ENCODE measurements at regions not wholly inside any gene's neighbourhood (a gene's known extent, or its start where the extent isn't known, plus 50 kb on each side); places are given as distances from the start of the nearest gene placed in this dataset.
"Not testable (repeated sequence)": the region's sequence is repeated elsewhere in the genome, so short reads cannot be mapped to it uniquely, and the experiment has no call there.

DNA sequence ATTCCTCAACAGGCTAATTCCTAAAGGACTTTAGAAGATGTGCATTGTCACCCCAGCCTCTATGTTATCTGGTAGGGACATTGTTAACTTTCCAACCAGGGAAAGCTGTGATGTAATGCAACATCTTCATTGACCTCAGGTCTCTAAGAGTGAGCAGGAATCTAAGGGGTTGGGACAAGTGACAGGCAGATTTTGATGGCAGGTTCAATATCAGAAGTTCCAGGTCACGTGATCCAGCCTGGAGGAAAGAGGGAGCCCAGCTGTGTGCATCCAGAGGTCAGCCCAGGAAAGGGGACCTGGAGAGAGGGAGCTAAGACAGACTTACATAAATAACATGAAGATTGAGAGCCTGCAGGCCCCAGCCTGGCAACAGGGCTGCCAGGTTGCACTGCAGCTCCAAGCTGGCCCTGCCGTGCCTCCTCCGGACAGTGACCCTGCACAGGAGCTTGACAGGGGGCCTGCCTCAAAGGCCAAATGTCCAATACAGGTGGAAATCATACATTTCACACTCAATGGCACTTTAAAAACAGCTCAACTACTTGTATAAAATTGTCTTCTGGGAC lies 262.2 kb upstream of the MGAT5 start:
- TF ChIP-seq, protein P1, sequence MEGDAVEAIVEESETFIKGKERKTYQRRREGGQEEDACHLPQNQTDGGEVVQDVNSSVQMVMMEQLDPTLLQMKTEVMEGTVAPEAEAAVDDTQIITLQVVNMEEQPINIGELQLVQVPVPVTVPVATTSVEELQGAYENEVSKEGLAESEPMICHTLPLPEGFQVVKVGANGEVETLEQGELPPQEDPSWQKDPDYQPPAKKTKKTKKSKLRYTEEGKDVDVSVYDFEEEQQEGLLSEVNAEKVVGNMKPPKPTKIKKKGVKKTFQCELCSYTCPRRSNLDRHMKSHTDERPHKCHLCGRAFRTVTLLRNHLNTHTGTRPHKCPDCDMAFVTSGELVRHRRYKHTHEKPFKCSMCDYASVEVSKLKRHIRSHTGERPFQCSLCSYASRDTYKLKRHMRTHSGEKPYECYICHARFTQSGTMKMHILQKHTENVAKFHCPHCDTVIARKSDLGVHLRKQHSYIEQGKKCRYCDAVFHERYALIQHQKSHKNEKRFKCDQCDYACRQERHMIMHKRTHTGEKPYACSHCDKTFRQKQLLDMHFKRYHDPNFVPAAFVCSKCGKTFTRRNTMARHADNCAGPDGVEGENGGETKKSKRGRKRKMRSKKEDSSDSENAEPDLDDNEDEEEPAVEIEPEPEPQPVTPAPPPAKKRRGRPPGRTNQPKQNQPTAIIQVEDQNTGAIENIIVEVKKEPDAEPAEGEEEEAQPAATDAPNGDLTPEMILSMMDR (IDR thresholded peaks at IDR 0.05; ENCODE audit: low read depth, low read length) = no peak
- no peak overlapping the region for H3K4me3 ChIP-seq (ENCODE audit: low read depth, low read length)

DNA sequence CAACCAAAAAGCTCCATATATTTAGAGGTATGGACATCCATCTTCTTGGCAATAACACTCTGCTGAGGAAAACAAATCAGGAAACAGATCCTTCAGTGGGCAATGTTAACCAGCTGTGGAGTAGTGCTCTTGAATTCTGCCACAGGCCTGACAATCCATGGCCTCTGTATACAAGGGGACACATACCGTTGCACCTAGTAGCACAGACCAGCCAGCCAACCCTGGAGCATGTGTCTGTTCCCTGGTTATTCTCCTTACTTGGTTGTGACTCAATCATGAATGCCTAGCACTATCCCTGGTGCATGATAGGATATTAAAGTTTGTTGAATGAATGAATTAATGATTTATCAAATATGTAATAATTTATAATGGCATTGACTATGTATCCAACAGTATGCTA lies 261.4 kb upstream of the MGAT5 start:
- H3K4me3 ChIP-seq (ENCODE audit: low read depth, low read length) = no peak overlapping the region
- TF ChIP-seq, protein P1 (IDR thresholded peaks at IDR 0.05; ENCODE audit: low read depth, low read length) = no peak

- H3K4me3 ChIP-seq (ENCODE audit: low read depth, low read length) = no peak overlapping the region
- TF ChIP-seq, protein P1 (IDR thresholded peaks at IDR 0.05; ENCODE audit: low read depth, low read length) = no peak
Measured at GRCh38 chr2:133993160-133993559, 260.7 kb upstream of the MGAT5 start.

DNA sequence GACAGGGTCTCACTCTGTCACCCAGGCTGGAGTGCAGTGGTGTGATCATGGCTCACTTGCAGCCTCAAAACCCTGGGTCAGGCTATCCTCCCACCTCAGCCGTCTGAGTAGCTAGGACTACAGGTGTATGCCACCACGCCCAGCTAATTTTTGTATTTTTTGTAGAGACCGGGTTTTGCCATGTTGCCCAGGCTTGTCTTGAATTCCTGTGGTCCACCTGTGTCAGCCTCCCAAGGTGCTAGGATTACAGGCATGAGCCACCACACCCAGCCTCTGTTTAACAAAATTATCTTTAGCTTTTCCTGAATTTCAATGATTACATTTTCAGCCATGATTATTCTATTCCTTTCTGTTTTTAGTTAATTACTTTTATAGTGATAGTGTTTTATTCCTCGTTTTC lies 255.1 kb upstream of the MGAT5 start:
- H3K4me3 ChIP-seq (ENCODE audit: low read depth, low read length) = not testable (repeated sequence)

GRCh38 chr2:134002391-134002790 lies 251.5 kb upstream of the MGAT5 start:
- TF ChIP-seq, protein P1 (IDR thresholded peaks at IDR 0.05; ENCODE audit: low read depth, low read length) = no peak

GRCh38 chr2:134002921-134003320 lies 251.0 kb upstream of the MGAT5 start:
- TF ChIP-seq, protein P1 (IDR thresholded peaks at IDR 0.05; ENCODE audit: low read depth, low read length) = no peak

More at GRCh38 chr2:134002391-134002790, 251.5 kb upstream of the MGAT5 start:
- H3K4me3 ChIP-seq (ENCODE audit: low read depth, low read length) = no peak overlapping the region

DNA sequence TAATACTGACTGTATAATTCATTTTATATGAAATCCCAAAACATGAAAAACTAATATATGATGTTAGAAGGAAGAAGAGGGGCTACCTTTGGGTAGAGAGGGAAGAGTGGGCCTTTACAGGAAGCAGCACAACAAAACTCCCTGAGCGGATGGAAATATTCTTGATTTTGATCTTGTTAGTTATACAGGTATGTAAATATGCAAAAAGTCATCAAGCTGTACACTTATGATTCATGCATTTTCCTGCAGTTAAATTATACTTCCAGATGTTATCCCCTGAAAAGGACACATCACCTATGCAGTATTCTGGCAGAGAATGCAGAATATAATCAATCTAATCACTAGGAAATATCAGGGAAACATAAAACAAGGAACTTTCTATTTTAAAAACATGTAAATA lies 249.4 kb upstream of the MGAT5 start:
- TF ChIP-seq, protein P1 (IDR thresholded peaks at IDR 0.05; ENCODE audit: low read depth, low read length) = no peak
- H3K4me3 ChIP-seq (ENCODE audit: low read depth, low read length) = no peak overlapping the region

More at GRCh38 chr2:134002921-134003320, 251.0 kb upstream of the MGAT5 start:
- no peak overlapping the region for H3K4me3 ChIP-seq (ENCODE audit: low read depth, low read length)

DNA sequence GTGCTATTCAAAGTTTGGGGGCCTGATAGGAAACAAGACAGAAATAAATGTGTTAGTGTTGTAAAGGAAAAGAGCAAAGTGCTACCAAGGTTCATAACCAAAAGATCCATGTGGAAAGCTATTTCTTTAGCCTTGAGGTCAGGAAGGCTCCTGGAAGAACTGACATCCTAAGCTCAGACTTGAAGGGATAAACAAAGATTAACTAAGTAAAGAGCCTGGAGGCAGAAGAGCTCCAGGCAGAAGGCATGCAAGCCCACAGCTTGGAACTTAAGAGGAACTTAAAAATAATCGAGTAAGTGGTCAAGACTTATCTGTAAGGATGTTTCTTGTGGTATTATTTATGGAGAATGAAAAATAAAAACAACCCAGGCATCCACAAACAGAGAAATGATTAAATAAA lies 245.0 kb upstream of the MGAT5 start:
- no peak overlapping the region for H3K4me3 ChIP-seq (ENCODE audit: low read depth, low read length)
- TF ChIP-seq, protein P1 (IDR thresholded peaks at IDR 0.05; ENCODE audit: low read depth, low read length) = no peak
